CD14-positive monocyte (primary cell): ENCODE measurements at regions not wholly inside any gene's neighbourhood (a gene's known extent, or its start where the extent isn't known, plus 50 kb on each side); places are given as distances from the start of the nearest gene placed in this dataset.

Experiments
- DNase-seq, 3 donors: peaks; one replicate each; pipeline ENCODE4 v3.0.0-alpha.2; 2011 to 2022
- H2AFZ ChIP-seq: 2 replicates; pipeline ENCODE4 v1.6.0; 2012; ENCODE audit warnings: mild to moderate bottlenecking, low read depth, low read length, inconsistent platforms; ENCODE audit not compliant: insufficient read depth, poor library complexity, severe bottlenecking
- H3K27ac ChIP-seq, 2 donors: 1 replicate in 1 of 2; 2 replicates in 1 of 2; pipeline ENCODE4 v1.5.1; 2012 to 2013; ENCODE audit warnings: low read length in 2 of 2, control low read depth in 1 of 2, inconsistent platforms in 1 of 2, low read depth in 1 of 2, mild to moderate bottlenecking in 1 of 2
- H3K27me3 ChIP-seq, 2 donors: one replicate each; pipeline versions ENCODE4 v1.6.0 to v1.6.1; 2011 to 2013; ENCODE audit warnings: low read length in 2 of 2; ENCODE audit not compliant: control insufficient read depth in 2 of 2, insufficient read depth in 2 of 2
- H3K36me3 ChIP-seq, 2 donors: replicated peaks in 1 of 2; 1 replicate in 1 of 2; 2 replicates in 1 of 2; pipeline versions ENCODE4 v1.5.1 to v1.6.1; 2012 to 2013; ENCODE audit warnings: low read length in 2 of 2, control low read depth in 1 of 2, inconsistent platforms in 1 of 2, mild to moderate bottlenecking in 1 of 2; ENCODE audit not compliant: insufficient read depth in 2 of 2, control insufficient read depth in 1 of 2
- H3K4me1 ChIP-seq, 2 donors: 1 replicate in 1 of 2; 2 replicates in 1 of 2; pipeline versions ENCODE4 v1.5.1 to v1.6.1; 2012 to 2013; ENCODE audit warnings: low read length in 2 of 2, control low read depth in 1 of 2, inconsistent platforms in 1 of 2, mild to moderate bottlenecking in 1 of 2, moderate library complexity in 1 of 2; ENCODE audit not compliant: insufficient read depth in 2 of 2, control insufficient read depth in 1 of 2
- H3K4me2 ChIP-seq: replicated peaks from 2 replicates; pipeline ENCODE3; 2012; ENCODE audit warnings: low read length, moderate library complexity, mild to moderate bottlenecking; ENCODE audit not compliant: poor library complexity, severe bottlenecking; ENCODE audit errors: extremely low read depth
- H3K4me3 ChIP-seq, 3 experiments: fragments of 200-600 bp in 1 of 3; sonication (generic) in 1 of 3; replicated peaks in 1 of 3; 1 replicate in 2 of 3; 2 replicates in 1 of 3; pipeline ENCODE4 v1.5.1; 2011 to 2013; ENCODE audit warnings: low read length in 3 of 3, mild to moderate bottlenecking in 3 of 3, control low read depth in 2 of 3, low read depth in 2 of 3, inconsistent platforms in 1 of 3, moderate library complexity in 1 of 3
- H3K79me2 ChIP-seq: 2 replicates; pipeline ENCODE4 v1.6.0; 2012; ENCODE audit warnings: mild to moderate bottlenecking, control low read depth, inconsistent platforms, low read length, moderate library complexity; ENCODE audit not compliant: insufficient read depth
- H3K9ac ChIP-seq: 2 replicates; pipeline ENCODE4 v1.6.0; 2017; ENCODE audit warnings: low read length, mild to moderate bottlenecking; ENCODE audit not compliant: insufficient read depth, poor library complexity, severe bottlenecking
- H3K9me3 ChIP-seq, 2 donors: replicated peaks in 1 of 2; 1 replicate in 1 of 2; 2 replicates in 1 of 2; pipeline versions ENCODE4 v1.5.1 to v1.6.1; 2012 to 2013; ENCODE audit warnings: low read length in 2 of 2, control low read depth in 1 of 2; ENCODE audit not compliant: control insufficient read depth in 1 of 2, insufficient read depth in 1 of 2
- H4K20me1 ChIP-seq: 2 replicates; pipeline ENCODE4 v1.6.0; 2012; ENCODE audit warnings: mild to moderate bottlenecking, low read length, control low read depth, moderate library complexity; ENCODE audit not compliant: insufficient read depth
- H3K27ac Mint-ChIP-seq, 7 donors: one replicate each; pipeline ENCODE4 v1.8.0; 2020; ENCODE audit warnings: mild to moderate bottlenecking in 7 of 7, mixed read lengths in 7 of 7, moderate library complexity in 6 of 7, inconsistent platforms in 2 of 7
- H3K27me3 Mint-ChIP-seq, 3 donors: one replicate each; pipeline ENCODE4 v1.8.0; 2021 to 2022; ENCODE audit warnings: low read depth in 3 of 3, mild to moderate bottlenecking in 3 of 3, mixed read lengths in 3 of 3, moderate library complexity in 3 of 3, inconsistent platforms in 1 of 3
- H3K36me3 Mint-ChIP-seq, 2 donors: one replicate each; pipeline ENCODE4 v1.8.0; 2020; ENCODE audit warnings: mixed read lengths in 2 of 2, inconsistent platforms in 1 of 2, mild to moderate bottlenecking in 1 of 2
- H3K4me1 Mint-ChIP-seq: one replicate; pipeline ENCODE4 v1.8.0; 2020; ENCODE audit warnings: mild to moderate bottlenecking, mixed read lengths
- H3K4me3 Mint-ChIP-seq, 2 donors: one replicate each; pipeline ENCODE4 v1.8.0; 2020; ENCODE audit warnings: mild to moderate bottlenecking in 2 of 2, mixed read lengths in 2 of 2, moderate library complexity in 1 of 2
- H3K9me3 Mint-ChIP-seq, 7 donors: one replicate each; pipeline ENCODE4 v1.8.0; 2020 to 2022; ENCODE audit warnings: mixed read lengths in 7 of 7, mild to moderate bottlenecking in 6 of 7, moderate library complexity in 6 of 7, inconsistent platforms in 2 of 7
- WGBS: methylation state at CpG from one replicate; pipeline ENCODE4 v1.1.5; 2013; ENCODE audit warnings: missing lambda C conversion rate; ENCODE audit not compliant: insufficient coverage; 5-methylcytosine and 5-hydroxymethylcytosine counted together
- intact Hi-C, 2 donors: fragments of 100-400 bp; cut with micrococcal nuclease; formaldehyde crosslinking; loops; one replicate each; pipeline versions ENCODE4 v1.15.0 to v1.15.1; 2023
- TF ChIP-seq, protein P1 (sequence below): fragments of 200-600 bp; IDR thresholded peaks from one replicate; pipeline ENCODE4 v1.8.0; 2022; ENCODE audit warnings: antibody characterized with exemption, mild to moderate bottlenecking

DNA sequence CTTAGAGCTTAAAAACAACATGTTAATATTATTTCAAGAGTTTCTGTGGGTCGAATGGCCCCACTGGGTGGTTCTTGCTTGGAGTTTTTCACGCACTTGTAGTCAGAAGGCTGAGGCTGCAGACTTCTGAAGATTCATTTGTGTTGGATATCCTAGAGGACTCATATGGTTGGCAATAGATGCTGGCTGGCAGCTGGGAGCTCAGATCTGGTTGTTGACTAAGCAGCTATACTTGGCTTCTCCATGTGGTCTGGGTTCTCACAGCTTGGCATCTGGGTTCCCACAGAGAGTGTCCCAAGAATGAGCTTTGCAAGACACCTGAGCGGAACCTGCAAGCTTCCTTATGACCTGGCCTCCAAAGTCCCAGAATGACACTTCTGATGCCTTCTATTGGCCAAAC is 163.9 kb upstream of the ZC3H12C start:
- no peak for DNase-seq
- 89% methylated on average over 3 of the region's 3 CpGs for WGBS
- Histone ChIP-seq H3K4me3 (no peak overlapping the region), H3K36me3 (no peaks in the 10 kb centered on the region), H3K4me1 (no peaks in the 10 kb centered on the region), H2AFZ (no peak overlapping the region), H3K27me3 (no peaks in the 10 kb centered on the region), H3K79me2 (no peaks in the 10 kb centered on the region), H3K9me3 (no peaks in the 10 kb centered on the region), H3K4me2 (no peak overlapping the region), H3K27ac (no peak overlapping the region), H3K9ac (no peak overlapping the region), H4K20me1 (no peaks in the 10 kb centered on the region)
- intact Hi-C loops, result no loop called here
- Mint-ChIP-seq H3K36me3 (no peaks in the 10 kb centered on the region), H3K27ac (no peak overlapping the region), H3K27me3 (no peaks in the 10 kb centered on the region), H3K4me3 (no peak overlapping the region), H3K4me1 (no peaks in the 10 kb centered on the region), H3K9me3 (peaks cover 0 to 4% (median 2%) of the 10 kb centered on the region in 7 donors)
- TF ChIP-seq, protein P1, sequence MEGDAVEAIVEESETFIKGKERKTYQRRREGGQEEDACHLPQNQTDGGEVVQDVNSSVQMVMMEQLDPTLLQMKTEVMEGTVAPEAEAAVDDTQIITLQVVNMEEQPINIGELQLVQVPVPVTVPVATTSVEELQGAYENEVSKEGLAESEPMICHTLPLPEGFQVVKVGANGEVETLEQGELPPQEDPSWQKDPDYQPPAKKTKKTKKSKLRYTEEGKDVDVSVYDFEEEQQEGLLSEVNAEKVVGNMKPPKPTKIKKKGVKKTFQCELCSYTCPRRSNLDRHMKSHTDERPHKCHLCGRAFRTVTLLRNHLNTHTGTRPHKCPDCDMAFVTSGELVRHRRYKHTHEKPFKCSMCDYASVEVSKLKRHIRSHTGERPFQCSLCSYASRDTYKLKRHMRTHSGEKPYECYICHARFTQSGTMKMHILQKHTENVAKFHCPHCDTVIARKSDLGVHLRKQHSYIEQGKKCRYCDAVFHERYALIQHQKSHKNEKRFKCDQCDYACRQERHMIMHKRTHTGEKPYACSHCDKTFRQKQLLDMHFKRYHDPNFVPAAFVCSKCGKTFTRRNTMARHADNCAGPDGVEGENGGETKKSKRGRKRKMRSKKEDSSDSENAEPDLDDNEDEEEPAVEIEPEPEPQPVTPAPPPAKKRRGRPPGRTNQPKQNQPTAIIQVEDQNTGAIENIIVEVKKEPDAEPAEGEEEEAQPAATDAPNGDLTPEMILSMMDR, result no peak

DNA sequence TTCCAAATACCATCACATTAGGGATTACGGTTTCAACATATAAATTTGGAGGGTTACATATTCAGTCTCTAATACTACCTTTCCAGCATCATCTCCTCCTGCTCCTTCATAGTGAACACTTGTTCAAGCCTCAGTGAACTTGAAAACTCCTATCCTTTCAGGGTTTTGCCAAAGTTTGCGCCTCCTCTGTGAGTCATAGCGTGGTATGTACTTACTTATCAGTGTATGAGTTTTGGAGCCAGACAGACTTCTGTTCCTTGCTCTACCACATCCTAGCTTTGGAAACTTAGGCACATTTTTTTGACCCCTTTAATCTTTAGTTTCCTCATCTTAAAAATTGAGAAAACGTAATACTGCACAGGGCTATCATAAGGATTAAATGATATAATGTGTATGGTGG is 160.1 kb upstream of the ZC3H12C start:
- no peaks in the 10 kb centered on the region for H3K4me1 ChIP-seq
- H3K9me3 ChIP-seq, result no peaks in the 10 kb centered on the region
- Mint-ChIP-seq H3K4me3 (no peak overlapping the region), H3K27me3 (no peaks in the 10 kb centered on the region), H3K36me3 (no peaks in the 10 kb centered on the region), H3K4me1 (no peaks in the 10 kb centered on the region), H3K27ac (no peak overlapping the region), H3K9me3 (no peaks in the 10 kb centered on the region)
- H3K36me3 ChIP-seq, result no peaks in the 10 kb centered on the region
- no CpG with 5 or more reads among the region's 4 CpGs for WGBS
- H3K27ac ChIP-seq, result no peak overlapping the region
- no peak overlapping the region for H2AFZ ChIP-seq
- no peaks in the 10 kb centered on the region for H3K79me2 ChIP-seq
- no peaks in the 10 kb centered on the region for H3K27me3 ChIP-seq
- H3K9ac ChIP-seq, result no peak overlapping the region
- no peak overlapping the region for H3K4me3 ChIP-seq
- no peaks in the 10 kb centered on the region for H4K20me1 ChIP-seq
- TF ChIP-seq, protein P1, result no peak
- DNase-seq, result no peak
- intact Hi-C loops, result no loop called here
- H3K4me2 ChIP-seq, result no peak overlapping the region
